Peyer's patch (tissue), 4 donors: ENCODE measurements at regions not wholly inside any gene's neighbourhood (a gene's known extent, or its start where the extent isn't known, plus 50 kb on each side); places are given as distances from the start of the nearest gene placed in this dataset.

Experiments
- CTCF ChIP-seq, 6 experiments: fragments of 450-650 bp in 4 of 6; fragments of 200-600 bp in 2 of 6; sonication (generic) in 1 of 6; IDR thresholded peaks; one replicate each; pipeline ENCODE4 v1.5.1; 2017 to 2019; ENCODE audit warnings: antibody characterized with exemption in 6 of 6, mild to moderate bottlenecking in 3 of 6, moderate library complexity in 1 of 6
- POLR2A ChIP-seq, 2 donors: fragments of 450-650 bp; IDR thresholded peaks; one replicate each; pipeline ENCODE4 v1.5.1; 2017; ENCODE audit warnings: antibody characterized with exemption in 2 of 2, mild to moderate bottlenecking in 2 of 2, moderate library complexity in 2 of 2

- TF ChIP-seq CTCF (IDR thresholded peaks at IDR 0.05) (no peak), POLR2A (IDR thresholded peaks at IDR 0.05) (no peak)
These were observed 231.1 kb downstream of the UTP18 start for GRCh38 chr17:51491416-51491815.
